ENCODE measurements at regions not wholly inside any gene's neighbourhood (a gene's known extent, or its start where the extent isn't known, plus 50 kb on each side); places are given as distances from the start of the nearest gene placed in this dataset.

DNA sequence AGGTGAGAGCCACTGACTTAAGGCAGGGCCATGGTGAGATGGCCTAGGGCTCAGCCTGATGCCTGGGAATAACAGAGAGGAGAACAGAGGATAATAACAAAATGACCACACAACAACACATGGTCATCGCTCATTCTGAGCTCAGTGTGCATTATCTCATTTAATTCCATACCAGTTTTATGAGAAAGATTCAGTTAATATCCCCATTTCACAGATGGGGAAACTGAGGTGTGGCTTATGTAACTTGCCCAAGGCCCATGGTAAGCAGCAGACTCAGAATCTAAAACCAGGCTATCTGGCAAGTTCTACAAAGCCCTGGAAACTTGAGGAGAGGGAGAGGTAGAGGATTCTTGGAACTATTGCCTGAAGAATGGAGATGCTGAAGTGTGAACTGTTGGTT is 200.9 kb upstream of the PMEPA1 start:
- in situ Hi-C loops (cut with HindIII; ENCODE audit: low sequenced_read_pairs): no loop called here

DNA sequence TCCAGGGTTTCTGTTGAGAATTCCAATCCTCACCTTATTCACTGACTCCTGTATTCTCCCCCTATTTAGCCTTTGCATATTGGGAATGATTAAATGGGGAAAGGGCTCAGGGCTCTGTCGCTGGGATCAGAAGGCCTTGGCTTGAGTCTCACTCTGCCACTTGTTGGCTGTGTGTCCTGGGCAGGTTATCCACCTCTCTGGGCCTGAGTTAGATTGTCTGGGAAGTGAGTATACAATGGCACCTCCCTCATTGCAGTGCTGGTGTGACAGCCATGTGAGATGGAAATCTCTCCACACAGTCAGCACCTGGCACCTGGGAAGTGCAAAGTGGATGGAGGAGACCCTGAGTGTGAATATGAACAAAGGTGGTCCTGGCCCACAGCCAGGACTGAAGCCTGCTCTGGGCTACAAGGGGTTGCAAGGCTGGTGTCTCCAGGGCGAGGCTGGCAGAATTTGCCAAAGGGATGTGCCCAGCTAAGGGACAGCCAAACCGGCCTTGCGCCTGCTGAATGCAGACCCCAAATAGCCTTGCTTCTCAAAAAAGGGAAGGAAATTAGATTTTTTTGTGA is 200.0 kb upstream of the PMEPA1 start:
- in situ Hi-C loops (cut with HindIII; ENCODE audit: low sequenced_read_pairs): no loop called here

GRCh38 chr20:57908704-57909630 is 199.2 kb upstream of the PMEPA1 start:
- in situ Hi-C loops (cut with HindIII; ENCODE audit: low sequenced_read_pairs): no loop called here

- in situ Hi-C loops (cut with HindIII; ENCODE audit: low sequenced_read_pairs): no loop called here
These were observed 198.4 kb upstream of the PMEPA1 start for GRCh38 chr20:57908226-57908625.

DNA sequence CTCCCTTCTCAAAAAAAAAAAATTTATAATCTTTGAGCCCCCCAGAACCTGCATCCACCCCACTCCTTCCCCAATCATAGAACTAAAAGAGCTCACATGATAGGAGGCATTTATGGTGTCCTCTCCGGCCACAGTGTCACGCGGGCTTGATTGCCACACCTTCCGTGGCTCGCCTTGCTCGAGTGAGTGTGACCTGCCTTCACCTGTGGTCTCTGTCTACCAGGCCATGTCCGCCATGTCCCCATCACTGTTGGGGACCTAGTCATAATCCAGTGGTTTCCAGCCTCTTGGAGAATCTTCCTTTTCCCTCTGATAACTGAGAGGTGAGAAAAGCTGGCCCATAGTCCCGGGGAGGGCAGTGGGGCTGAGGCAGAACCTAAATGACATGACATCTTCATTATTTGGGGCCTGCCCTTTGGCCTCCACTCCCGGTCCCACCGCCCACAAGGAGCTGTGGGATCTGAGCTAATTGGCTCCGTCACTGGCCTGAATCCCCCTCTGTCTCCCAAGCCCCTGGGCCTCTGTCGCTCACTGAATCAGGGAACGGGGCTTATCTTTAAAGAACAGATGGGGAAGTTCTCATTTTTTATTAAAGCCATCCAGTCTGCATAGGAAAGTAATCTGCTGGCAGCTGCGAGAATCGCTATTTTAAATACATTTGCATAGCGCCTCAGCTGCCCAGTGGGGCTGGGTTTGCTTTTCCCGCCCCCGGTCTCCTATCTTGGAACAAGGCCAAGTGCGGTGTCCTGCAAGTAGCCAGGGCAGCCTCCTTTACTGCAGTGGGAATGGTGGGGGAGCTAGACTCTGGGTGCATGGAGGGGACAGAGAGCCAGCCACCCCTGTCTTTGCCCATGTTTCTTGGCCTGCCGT is 197.6 kb upstream of the PMEPA1 start:
- in situ Hi-C loops (cut with HindIII; ENCODE audit: low sequenced_read_pairs): no loop called here

GRCh38 chr20:57905448-57905847 is 195.6 kb upstream of the PMEPA1 start:
- in situ Hi-C loops (cut with HindIII; ENCODE audit: low sequenced_read_pairs): no loop called here

- in situ Hi-C loops (cut with HindIII; ENCODE audit: low sequenced_read_pairs): no loop called here
These were observed 194.7 kb upstream of the PMEPA1 start for GRCh38 chr20:57904314-57905105.

- in situ Hi-C loops (cut with HindIII; ENCODE audit: low sequenced_read_pairs): no loop called here
These were observed 192.7 kb upstream of the PMEPA1 start for GRCh38 chr20:57902473-57902872.

GRCh38 chr20:57901526-57901925 is 191.7 kb upstream of the PMEPA1 start:
- in situ Hi-C loops (cut with HindIII; ENCODE audit: low sequenced_read_pairs): no loop called here

GRCh38 chr20:57900226-57900905 is 190.6 kb upstream of the PMEPA1 start:
- in situ Hi-C loops (cut with HindIII; ENCODE audit: low sequenced_read_pairs): no loop called here

DNA sequence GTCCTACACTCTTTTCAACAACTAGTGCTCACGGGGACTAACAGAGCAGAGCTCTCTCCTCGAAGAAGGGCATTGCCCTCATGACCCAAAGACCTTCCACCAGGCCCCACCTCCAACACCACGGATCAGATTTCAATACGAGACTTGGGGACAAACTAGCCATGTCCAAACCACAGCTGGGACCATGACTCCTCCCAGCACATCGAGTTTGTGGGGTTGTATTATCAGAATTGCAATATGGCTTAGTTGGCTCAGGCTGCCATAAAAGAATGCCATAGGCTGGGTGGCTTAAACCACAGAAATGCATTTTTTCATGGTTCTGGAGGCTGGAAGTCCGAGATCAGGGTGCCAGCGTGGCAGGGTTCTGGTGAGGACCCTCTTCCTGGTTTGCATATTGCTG is 189.7 kb upstream of the PMEPA1 start:
- in situ Hi-C loops (cut with HindIII; ENCODE audit: low sequenced_read_pairs): no loop called here

- in situ Hi-C loops (cut with HindIII; ENCODE audit: low sequenced_read_pairs): no loop called here
These were observed 188.5 kb upstream of the PMEPA1 start for GRCh38 chr20:57898332-57898731.

DNA sequence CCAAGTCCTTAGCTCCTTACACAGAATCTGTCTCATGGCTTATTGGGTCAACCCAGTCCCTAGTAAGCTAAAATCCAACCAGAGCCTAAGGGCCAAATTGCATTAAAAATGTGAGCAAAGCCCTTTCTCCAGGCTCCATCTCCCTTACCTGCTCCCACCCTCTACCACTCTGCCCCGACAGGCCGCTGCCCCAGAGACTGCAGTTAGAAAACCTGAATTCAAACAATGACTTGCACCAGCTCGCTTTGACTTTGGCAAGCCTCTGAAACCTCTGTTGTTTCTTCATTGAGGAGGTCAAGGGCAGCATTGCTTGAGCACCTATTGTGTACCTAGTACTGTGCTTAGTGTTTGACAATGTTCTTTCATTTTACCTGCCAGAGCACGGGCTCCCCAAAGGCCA is 188.1 kb upstream of the PMEPA1 start:
- in situ Hi-C loops (cut with HindIII; ENCODE audit: low sequenced_read_pairs): no loop called here

- in situ Hi-C loops (cut with HindIII; ENCODE audit: low sequenced_read_pairs): no loop called here
These were observed 187.5 kb upstream of the PMEPA1 start for GRCh38 chr20:57897156-57897874.

DNA sequence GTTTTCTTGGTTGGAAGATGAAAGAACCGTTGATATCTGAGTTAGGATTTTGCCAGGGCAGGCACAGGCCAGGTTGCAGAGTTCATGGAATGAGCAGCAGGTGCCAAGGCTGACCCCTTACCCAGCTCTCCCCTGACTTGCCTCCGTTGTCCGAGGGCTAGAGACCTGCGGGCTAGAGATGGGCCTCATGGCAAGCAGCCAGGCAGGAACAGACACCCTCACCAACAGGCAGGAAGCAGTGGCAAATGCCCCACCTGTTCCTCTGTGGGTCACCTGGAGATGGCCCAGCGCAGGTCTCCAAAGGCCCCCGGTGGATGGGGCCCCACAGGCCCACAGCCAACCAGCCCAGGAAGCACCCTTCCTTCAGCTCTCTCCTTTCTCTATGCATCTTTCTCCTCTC is 186.7 kb upstream of the PMEPA1 start:
- in situ Hi-C loops (cut with HindIII; ENCODE audit: low sequenced_read_pairs): no loop called here

GRCh38 chr20:57896017-57896416 is 186.2 kb upstream of the PMEPA1 start:
- in situ Hi-C loops (cut with HindIII; ENCODE audit: low sequenced_read_pairs): no loop called here

- in situ Hi-C loops (cut with HindIII; ENCODE audit: low sequenced_read_pairs): no loop called here
These were observed 185.5 kb upstream of the PMEPA1 start for GRCh38 chr20:57895161-57895855.

DNA sequence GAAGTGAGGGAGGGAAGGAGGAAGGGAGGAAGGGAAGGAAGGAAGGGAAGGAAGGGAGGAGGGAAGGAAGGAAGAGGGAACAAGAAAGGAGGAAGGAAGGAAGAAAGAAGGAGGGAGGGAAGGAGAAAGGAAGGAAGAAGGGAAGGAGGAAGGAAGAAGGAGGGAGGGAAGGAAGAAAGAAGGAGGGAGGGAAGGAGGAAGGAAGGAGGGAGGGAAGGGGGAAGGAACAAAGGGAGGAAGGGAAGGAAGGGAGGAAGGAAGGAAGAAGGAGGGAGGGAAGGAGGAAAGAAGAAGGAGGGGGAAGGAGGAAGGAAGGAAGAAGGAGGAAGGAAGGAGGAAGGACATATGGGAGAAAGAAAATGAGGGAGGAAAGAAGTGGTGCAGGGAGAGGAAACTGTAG is 184.7 kb upstream of the PMEPA1 start:
- in situ Hi-C loops (cut with HindIII; ENCODE audit: low sequenced_read_pairs): no loop called here

GRCh38 chr20:57894096-57894495 is 184.3 kb upstream of the PMEPA1 start:
- in situ Hi-C loops (cut with HindIII; ENCODE audit: low sequenced_read_pairs): no loop called here
